OCI-LY7 (cell line): ENCODE measurements at regions not wholly inside any gene's neighbourhood (a gene's known extent, or its start where the extent isn't known, plus 50 kb on each side); places are given as distances from the start of the nearest gene placed in this dataset.

ENCODE experiments used
- CTCF ChIP-seq: fragments of 200-600 bp; sonication (generic); conservative IDR thresholded peaks from 2 replicates; pipeline ENCODE4 v1.5.1; 2014; ENCODE audit warnings: mild to moderate bottlenecking, antibody characterized with exemption, low read length, moderate library complexity, mixed read lengths
- EZH2phosphoT487 ChIP-seq: fragments of 200-600 bp; sonication (generic); IDR thresholded peaks from 2 replicates; pipeline ENCODE4 v1.6.1; 2018; ENCODE audit warnings: low read depth, borderline replicate concordance, mild to moderate bottlenecking, mixed run types, antibody characterized with exemption, low read length, moderate library complexity, mixed read lengths

GRCh38 chr7:9955138-9955537, 1018.5 kb upstream of the PHF14 start:
- TF ChIP-seq CTCF (no peak), EZH2phosphoT487 (no peak)
